ENCODE measurements at regions not wholly inside any gene's neighbourhood (a gene's known extent, or its start where the extent isn't known, plus 50 kb on each side); places are given as distances from the start of the nearest gene placed in this dataset.

- no peak for TF ChIP-seq TCF7L2 (IDR thresholded peaks at IDR 0.05; ENCODE audit: low read depth, low read length)
- no peak for TF ChIP-seq POLR2AphosphoS5 (IDR thresholded peaks at IDR 0.05; ENCODE audit: low read depth, low read length)
- TF ChIP-seq REST (IDR thresholded peaks at IDR 0.05; ENCODE audit: insufficient read depth in 1 of 2, low read depth in 2 of 2, low read length in 1 of 2), result no peak
- TF ChIP-seq SIN3A (IDR thresholded peaks at IDR 0.05; ENCODE audit: borderline replicate concordance, insufficient read depth, low read depth, low read length), result no peak
- TF ChIP-seq, protein P1, sequence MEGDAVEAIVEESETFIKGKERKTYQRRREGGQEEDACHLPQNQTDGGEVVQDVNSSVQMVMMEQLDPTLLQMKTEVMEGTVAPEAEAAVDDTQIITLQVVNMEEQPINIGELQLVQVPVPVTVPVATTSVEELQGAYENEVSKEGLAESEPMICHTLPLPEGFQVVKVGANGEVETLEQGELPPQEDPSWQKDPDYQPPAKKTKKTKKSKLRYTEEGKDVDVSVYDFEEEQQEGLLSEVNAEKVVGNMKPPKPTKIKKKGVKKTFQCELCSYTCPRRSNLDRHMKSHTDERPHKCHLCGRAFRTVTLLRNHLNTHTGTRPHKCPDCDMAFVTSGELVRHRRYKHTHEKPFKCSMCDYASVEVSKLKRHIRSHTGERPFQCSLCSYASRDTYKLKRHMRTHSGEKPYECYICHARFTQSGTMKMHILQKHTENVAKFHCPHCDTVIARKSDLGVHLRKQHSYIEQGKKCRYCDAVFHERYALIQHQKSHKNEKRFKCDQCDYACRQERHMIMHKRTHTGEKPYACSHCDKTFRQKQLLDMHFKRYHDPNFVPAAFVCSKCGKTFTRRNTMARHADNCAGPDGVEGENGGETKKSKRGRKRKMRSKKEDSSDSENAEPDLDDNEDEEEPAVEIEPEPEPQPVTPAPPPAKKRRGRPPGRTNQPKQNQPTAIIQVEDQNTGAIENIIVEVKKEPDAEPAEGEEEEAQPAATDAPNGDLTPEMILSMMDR (IDR thresholded peaks at IDR 0.05), result no peak
- Histone ChIP-seq H3K27me3 (ENCODE audit: control insufficient read depth, insufficient read depth, low read length) (no peaks in the 10 kb centered on the region), H3K4me3 (ENCODE audit: low read depth in 2 of 2, low read length in 2 of 2) (no peak overlapping the region), H3K9me3 (ENCODE audit: control insufficient read depth, insufficient read depth, low read depth, low read length) (no peaks in the 10 kb centered on the region), H3K4me1 (ENCODE audit: control insufficient read depth, insufficient read depth, low read length) (no peaks in the 10 kb centered on the region), H3K27ac (ENCODE audit: low read length) (no peak overlapping the region), H3K36me3 (ENCODE audit: control insufficient read depth, insufficient read depth, low read length) (no peaks in the 10 kb centered on the region)
- ATAC-seq (no peak), DNase-seq (ENCODE audit: low read depth, low spot score) (no peak)
- CTCF ChIA-PET, result no interaction called here
- intact Hi-C loops (cut with micrococcal nuclease; ENCODE audit: unreplicated experiment), result no loop called here
- POLR2A ChIA-PET, result no interaction called here
- in situ Hi-C loops (cut with HindIII; ENCODE audit: low pct_unique_long_range_greater_than_20kb, low sequenced_read_pairs), result no loop called here
- no TSS peak for BruUV-seq (replicated peaks)
These were observed 154.4 kb upstream of the CHRM2 start for GRCh38 chr7:136714062-136714461.

- POLR2A ChIA-PET, result no interaction called here
- no TSS peak for BruUV-seq (replicated peaks)
These were observed 157.7 kb upstream of the CHRM2 start for GRCh38 chr7:136710751-136711150.

More at GRCh38 chr7:136710751-136711150, 157.7 kb upstream of the CHRM2 start:
- no peak for TF ChIP-seq SIN3A (IDR thresholded peaks at IDR 0.05; ENCODE audit: borderline replicate concordance, insufficient read depth, low read depth, low read length)
- no peak for TF ChIP-seq TCF7L2 (IDR thresholded peaks at IDR 0.05; ENCODE audit: low read depth, low read length)
- TF ChIP-seq REST (IDR thresholded peaks at IDR 0.05; ENCODE audit: insufficient read depth in 1 of 2, low read depth in 2 of 2, low read length in 1 of 2), result no peak
- Histone ChIP-seq H3K4me1 (ENCODE audit: control insufficient read depth, insufficient read depth, low read length) (no peaks in the 10 kb centered on the region), H3K4me3 (ENCODE audit: low read depth in 2 of 2, low read length in 2 of 2) (no peak overlapping the region), H3K27me3 (ENCODE audit: control insufficient read depth, insufficient read depth, low read length) (no peaks in the 10 kb centered on the region), H3K27ac (ENCODE audit: low read length) (no peak overlapping the region), H3K36me3 (ENCODE audit: control insufficient read depth, insufficient read depth, low read length) (no peaks in the 10 kb centered on the region), H3K9me3 (ENCODE audit: control insufficient read depth, insufficient read depth, low read depth, low read length) (no peaks in the 10 kb centered on the region)
- in situ Hi-C loops (cut with HindIII; ENCODE audit: low pct_unique_long_range_greater_than_20kb, low sequenced_read_pairs) (no loop called here), intact Hi-C loops (cut with micrococcal nuclease; ENCODE audit: unreplicated experiment) (no loop called here)
- ATAC-seq (no peak), DNase-seq (ENCODE audit: low read depth, low spot score) (no peak)
- CTCF ChIA-PET, result no interaction called here

Measured in Panc1 (cell line).